Gastrocnemius medialis (tissue), 4 donors: ENCODE measurements at regions not wholly inside any gene's neighbourhood (a gene's known extent, or its start where the extent isn't known, plus 50 kb on each side); places are given as distances from the start of the nearest gene placed in this dataset.
"Not testable (repeated sequence)": the region's sequence is repeated elsewhere in the genome, so short reads cannot be mapped to it uniquely, and the experiment has no call there.

Source experiments
- ATAC-seq, 2 donors: fragments of 150-250 bp; one replicate each; pipeline ENCODE4 v1.9.1; 2016
- DNase-seq, 2 donors: peaks; one replicate each; pipeline ENCODE4 v3.0.0-alpha.2; 2019
- H3K27ac ChIP-seq, 4 donors: fragments of 200-600 bp; sonication (generic); 1 replicate in 1 of 4; 2 replicates in 3 of 4; pipeline ENCODE4 v1.5.1; 2016 to 2018; ENCODE audit warnings: mild to moderate bottlenecking in 2 of 4, moderate library complexity in 1 of 4
- H3K27me3 ChIP-seq, 3 donors: fragments of 200-600 bp; sonication (generic) in 2 of 3; 1 replicate in 1 of 3; 2 replicates in 2 of 3; pipeline versions ENCODE4 v1.5.1 to v1.6.0; 2016 to 2019; ENCODE audit warnings: mild to moderate bottlenecking in 1 of 3, moderate library complexity in 1 of 3
- H3K36me3 ChIP-seq, 2 donors: fragments of 200-600 bp; sonication (generic) in 1 of 2; one replicate each; pipeline ENCODE4 v1.5.1; 2017 to 2018
- H3K4me1 ChIP-seq, 2 donors: fragments of 200-600 bp; sonication (generic) in 1 of 2; one replicate each; pipeline ENCODE4 v1.5.1; 2016 to 2017; ENCODE audit warnings: mild to moderate bottlenecking in 2 of 2
- H3K4me3 ChIP-seq, 4 donors: fragments of 200-600 bp; sonication (generic) in 3 of 4; 1 replicate in 1 of 4; 2 replicates in 3 of 4; pipeline ENCODE4 v1.5.1; 2016 to 2019; ENCODE audit warnings: mild to moderate bottlenecking in 2 of 4
- H3K9me3 ChIP-seq, 3 donors: fragments of 200-600 bp; sonication (generic) in 2 of 3; 1 replicate in 1 of 3; 2 replicates in 2 of 3; pipeline ENCODE4 v1.5.1; 2016 to 2019
- POLR2A ChIP-seq, 2 donors: fragments of 450-650 bp; IDR thresholded peaks; one replicate each; pipeline ENCODE4 v1.6.1; 2017; ENCODE audit warnings: antibody characterized with exemption in 2 of 2, mild to moderate bottlenecking in 2 of 2, moderate library complexity in 2 of 2
- in situ Hi-C, 4 donors: fragments of 200-750 bp; cut with MboI; loops; one replicate each; pipeline versions ENCODE4 v1.15.0 to v1.8.0; 2017; ENCODE audit warnings: low sequenced_read_pairs in 4 of 4
- intact Hi-C: fragments of 100-400 bp; cut with DNase I; formaldehyde crosslinking; loops from one replicate; pipeline ENCODE4 v1.15.1; 2023; ENCODE audit warnings: low total_unique reads
- TF ChIP-seq, protein P1 (sequence below), 5 experiments: fragments of 450-650 bp in 3 of 5; fragments of 200-600 bp in 2 of 5; sonication (generic) in 2 of 5; IDR thresholded peaks in 4 of 5; conservative IDR thresholded peaks in 1 of 5; 1 replicate in 4 of 5; 2 replicates in 1 of 5; pipeline ENCODE4 v1.5.1; 2016 to 2019; ENCODE audit warnings: antibody characterized with exemption in 5 of 5, mild to moderate bottlenecking in 3 of 5, moderate library complexity in 3 of 5

DNA sequence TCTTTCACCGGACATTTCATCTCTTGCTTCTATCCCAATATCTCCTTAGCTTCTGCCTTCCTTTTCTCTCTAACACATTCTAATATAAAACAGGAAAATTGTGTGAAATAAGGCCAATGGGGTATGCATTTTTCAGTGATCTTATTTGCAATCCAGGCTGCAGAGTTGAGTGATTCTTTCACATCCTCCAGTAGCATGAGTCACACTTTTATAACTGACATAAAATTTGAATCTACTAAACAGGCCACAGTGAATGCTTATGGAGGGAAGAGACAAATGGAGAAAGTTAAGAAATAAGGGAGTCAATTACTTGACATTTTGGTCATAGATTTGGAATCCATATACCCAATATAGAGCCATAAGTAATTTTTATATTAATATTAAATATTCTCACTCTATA is 1037.0 kb upstream of the SPRY2 start:
- Histone ChIP-seq H3K27ac (no peak overlapping the region), H3K4me1 (no peaks in the 10 kb centered on the region), H3K9me3 (no peaks in the 10 kb centered on the region), H3K4me3 (no peak overlapping the region), H3K27me3 (no peaks in the 10 kb centered on the region), H3K36me3 (no peaks in the 10 kb centered on the region)
- TF ChIP-seq POLR2A (IDR thresholded peaks at IDR 0.05): no peak
- TF ChIP-seq, protein P1, sequence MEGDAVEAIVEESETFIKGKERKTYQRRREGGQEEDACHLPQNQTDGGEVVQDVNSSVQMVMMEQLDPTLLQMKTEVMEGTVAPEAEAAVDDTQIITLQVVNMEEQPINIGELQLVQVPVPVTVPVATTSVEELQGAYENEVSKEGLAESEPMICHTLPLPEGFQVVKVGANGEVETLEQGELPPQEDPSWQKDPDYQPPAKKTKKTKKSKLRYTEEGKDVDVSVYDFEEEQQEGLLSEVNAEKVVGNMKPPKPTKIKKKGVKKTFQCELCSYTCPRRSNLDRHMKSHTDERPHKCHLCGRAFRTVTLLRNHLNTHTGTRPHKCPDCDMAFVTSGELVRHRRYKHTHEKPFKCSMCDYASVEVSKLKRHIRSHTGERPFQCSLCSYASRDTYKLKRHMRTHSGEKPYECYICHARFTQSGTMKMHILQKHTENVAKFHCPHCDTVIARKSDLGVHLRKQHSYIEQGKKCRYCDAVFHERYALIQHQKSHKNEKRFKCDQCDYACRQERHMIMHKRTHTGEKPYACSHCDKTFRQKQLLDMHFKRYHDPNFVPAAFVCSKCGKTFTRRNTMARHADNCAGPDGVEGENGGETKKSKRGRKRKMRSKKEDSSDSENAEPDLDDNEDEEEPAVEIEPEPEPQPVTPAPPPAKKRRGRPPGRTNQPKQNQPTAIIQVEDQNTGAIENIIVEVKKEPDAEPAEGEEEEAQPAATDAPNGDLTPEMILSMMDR (IDR thresholded peaks at IDR 0.05 in 4 of 5, conservative IDR thresholded peaks at IDR 0.05 in 1 of 5): no peak
- ATAC-seq (no peak), DNase-seq (no peak)
- in situ Hi-C loops (no loop called here), intact Hi-C loops (no loop called here)

DNA sequence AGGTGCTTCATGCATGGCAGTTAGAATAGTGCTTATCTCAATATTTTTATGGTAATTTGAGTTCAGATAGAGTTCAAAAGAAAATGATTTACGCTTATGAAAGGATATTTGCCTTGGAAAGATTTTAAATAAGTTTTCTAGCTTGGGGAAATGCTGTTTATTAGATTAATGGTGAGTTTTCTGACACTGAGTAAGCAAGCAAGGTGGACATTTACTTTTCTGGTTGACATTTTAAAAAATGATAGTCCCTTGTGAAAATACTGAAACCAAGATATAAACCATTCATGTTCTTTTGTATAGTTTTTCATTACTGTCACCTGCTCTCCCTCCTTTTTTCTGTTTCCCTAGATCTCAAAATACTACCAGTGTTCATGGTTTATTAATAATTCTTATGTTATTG is 1034.8 kb upstream of the SPRY2 start:
- ATAC-seq: no peak
- H3K27me3 ChIP-seq: no peaks in the 10 kb centered on the region
- no peaks in the 10 kb centered on the region for H3K4me1 ChIP-seq
- H3K27ac ChIP-seq: no peak overlapping the region
- H3K9me3 ChIP-seq: no peaks in the 10 kb centered on the region
- no peak for TF ChIP-seq POLR2A (IDR thresholded peaks at IDR 0.05)
- TF ChIP-seq, protein P1 (IDR thresholded peaks at IDR 0.05 in 4 of 5, conservative IDR thresholded peaks at IDR 0.05 in 1 of 5): no peak
- H3K36me3 ChIP-seq: no peaks in the 10 kb centered on the region
- in situ Hi-C loops: no loop called here
- intact Hi-C loops: no loop called here
- DNase-seq: no peak
- no peak overlapping the region for H3K4me3 ChIP-seq

DNA sequence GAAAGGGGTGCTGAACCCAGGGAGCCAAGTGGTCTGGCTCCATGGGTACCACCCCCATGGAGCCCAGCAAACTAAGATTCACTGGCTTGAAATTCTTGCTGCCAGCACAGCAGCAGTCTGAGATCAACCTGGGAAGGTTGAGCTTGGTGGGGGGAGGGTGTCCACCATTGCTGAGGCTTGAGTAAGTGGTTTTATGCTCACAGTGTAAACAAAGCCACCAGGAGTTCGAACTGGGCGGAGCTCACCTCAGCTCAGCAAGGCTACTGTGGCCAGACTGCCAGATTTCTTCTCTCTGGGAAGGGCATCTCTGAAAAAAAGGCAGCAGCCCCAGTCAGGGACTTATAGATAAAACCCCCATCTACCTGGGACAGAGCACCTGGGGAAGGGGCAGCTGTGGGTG is 1021.8 kb upstream of the SPRY2 start:
- H3K27ac ChIP-seq, H3K27me3 ChIP-seq, H3K36me3 ChIP-seq, in situ Hi-C loops, intact Hi-C loops, DNase-seq, H3K4me3 ChIP-seq, H3K9me3 ChIP-seq, H3K4me1 ChIP-seq, ATAC-seq: not testable (repeated sequence)

DNA sequence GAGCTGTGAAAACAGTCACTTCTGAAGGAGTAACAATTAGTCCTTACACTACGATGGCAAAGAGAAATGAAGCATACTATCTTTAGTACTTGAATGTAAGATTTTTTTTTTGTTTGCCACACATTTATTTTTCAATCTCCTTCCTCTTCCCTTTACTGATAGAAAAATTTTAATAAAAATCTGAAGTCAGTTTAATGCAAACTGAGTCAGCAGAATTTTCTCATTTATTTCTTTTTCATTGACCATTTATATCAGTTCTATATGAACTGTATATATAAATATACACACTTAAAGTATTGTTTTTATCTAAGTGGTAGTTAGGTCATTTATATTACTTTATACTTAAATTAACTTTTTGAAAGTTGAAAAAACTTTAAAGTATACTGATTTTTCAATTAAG is 1009.1 kb upstream of the SPRY2 start:
- ATAC-seq (no peak), DNase-seq (no peak)
- H3K9me3 ChIP-seq: no peaks in the 10 kb centered on the region
- H3K4me3 ChIP-seq: no peak overlapping the region
- H3K36me3 ChIP-seq: no peaks in the 10 kb centered on the region
- no peak overlapping the region for H3K27ac ChIP-seq
- no peaks in the 10 kb centered on the region for H3K27me3 ChIP-seq
- no peak for TF ChIP-seq POLR2A (IDR thresholded peaks at IDR 0.05)
- TF ChIP-seq, protein P1 (IDR thresholded peaks at IDR 0.05 in 4 of 5, conservative IDR thresholded peaks at IDR 0.05 in 1 of 5): no peak
- in situ Hi-C loops: no loop called here
- intact Hi-C loops: no loop called here
- H3K4me1 ChIP-seq: no peaks in the 10 kb centered on the region

DNA sequence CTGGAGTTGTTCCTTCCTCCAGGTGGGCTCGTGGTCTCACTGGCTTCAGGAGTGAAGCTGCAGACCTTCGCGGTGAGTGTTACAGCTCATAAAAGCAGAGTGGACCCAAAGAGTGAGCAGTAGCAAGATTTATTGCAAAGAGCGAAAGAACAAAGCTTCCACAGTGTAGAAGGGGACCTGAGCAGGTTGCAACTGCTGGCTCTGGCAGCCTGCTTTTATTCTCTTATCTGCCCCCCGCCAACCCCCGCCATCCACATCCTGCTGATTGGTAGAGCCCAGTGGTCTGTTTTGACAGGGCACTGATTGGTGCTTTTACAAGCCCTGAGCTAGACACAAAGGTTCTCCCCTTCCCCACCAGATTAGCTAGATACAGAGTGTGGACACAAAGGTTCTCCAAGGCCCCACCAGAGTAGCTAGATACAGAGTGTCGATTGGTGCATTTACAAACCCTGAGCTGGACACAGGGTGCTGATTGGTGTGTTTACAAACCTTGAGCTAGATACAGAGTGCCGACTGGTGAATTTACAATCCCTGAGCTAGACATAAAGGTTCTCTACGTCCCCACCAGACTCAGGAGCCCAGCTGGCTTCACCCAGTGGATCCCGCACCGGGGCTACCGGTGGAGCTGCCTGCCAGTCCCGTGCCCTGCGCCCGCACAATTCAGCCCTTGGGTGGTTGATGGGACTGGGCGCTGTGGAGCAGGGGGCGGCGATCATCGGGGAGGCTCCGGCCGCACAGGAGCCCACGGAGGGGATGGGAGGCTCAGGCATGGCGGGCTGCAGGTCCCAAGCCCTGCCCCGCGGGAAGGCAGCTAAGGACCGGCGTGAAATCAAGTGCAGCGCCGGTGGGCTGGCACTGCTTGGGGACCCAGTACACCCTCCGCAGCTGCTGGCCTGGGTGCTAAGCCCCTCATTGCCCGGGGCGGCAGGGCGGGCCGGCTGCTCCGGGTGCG is 999.5 kb upstream of the SPRY2 start:
- in situ Hi-C loops, H3K4me1 ChIP-seq, DNase-seq, ATAC-seq, H3K27me3 ChIP-seq, H3K9me3 ChIP-seq, H3K4me3 ChIP-seq, H3K36me3 ChIP-seq, H3K27ac ChIP-seq, intact Hi-C loops: not testable (repeated sequence)

DNA sequence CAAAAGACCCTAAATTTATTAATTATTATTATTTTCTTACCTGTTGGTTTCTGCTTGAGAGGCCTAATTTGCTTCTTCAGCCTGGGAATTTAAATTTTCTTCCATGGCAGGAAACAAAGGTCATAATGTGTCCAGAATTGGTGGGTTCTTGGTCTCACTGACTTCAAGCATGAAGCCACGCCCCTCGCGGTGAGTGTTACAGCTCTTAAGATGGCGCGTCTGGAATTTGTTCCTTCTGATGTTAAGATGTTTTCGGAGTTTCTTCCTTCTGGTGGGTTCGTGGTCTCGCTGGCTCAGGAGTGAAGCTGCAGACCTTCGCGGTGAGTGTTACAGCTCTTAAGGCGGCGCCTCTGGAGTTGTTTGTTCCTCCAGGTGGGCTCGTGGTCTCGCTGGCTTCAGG is 998.7 kb upstream of the SPRY2 start:
- H3K4me1 ChIP-seq, H3K4me3 ChIP-seq, H3K9me3 ChIP-seq, H3K27ac ChIP-seq, H3K36me3 ChIP-seq, H3K27me3 ChIP-seq, in situ Hi-C loops, intact Hi-C loops, ATAC-seq, DNase-seq: not testable (repeated sequence)
